ENCODE measurements at regions not wholly inside any gene's neighbourhood (a gene's known extent, or its start where the extent isn't known, plus 50 kb on each side); places are given as distances from the start of the nearest gene placed in this dataset.
"Not testable (repeated sequence)": the region's sequence is repeated elsewhere in the genome, so short reads cannot be mapped to it uniquely, and the experiment has no call there.

DNA sequence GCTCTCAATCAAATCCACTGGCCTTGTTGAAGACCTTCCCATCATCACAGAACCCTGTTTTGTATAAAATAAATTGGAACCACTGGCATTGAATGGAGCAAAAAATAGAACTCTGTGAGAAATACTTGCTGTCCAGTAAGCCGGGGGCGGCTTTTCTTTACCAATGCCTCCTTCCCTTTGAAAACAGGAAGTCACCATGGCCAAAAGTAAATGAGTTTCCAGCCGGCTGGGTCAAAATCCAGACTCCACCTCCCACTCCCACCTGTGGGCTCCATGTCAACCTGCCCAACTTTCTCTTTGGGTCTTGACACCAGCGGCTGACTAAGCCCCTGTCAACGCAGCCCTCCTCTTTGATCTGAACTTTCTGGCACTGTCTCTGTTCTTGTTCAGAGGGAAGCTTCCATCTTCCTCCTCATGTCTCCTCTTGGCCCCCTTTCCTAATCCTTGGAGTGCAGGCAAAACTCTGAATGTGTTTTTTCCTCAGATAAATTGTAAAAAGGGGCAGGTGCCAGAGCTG is 95.2 kb downstream of the TFAP2C start:
- no peak for DNase-seq (ENCODE audit: low spot score)

DNA sequence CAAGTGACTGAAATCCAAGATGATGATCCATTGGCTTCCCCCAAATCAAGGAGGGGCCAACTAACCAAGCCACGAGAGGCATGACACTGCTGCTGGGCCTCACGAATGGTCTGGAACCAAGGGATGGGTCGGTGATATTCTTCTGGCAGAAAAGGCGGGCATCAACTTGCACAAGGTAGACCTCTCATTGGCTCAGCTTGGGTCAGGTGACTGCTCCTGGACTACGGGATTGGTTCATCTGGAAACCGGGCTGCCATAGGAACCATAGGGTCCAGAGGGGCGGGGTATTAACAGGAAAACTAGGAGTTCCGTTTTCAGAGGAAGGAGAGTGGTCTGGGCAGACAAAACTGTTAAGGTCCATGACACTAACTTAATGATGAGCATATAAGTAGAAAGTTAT is 100.9 kb downstream of the TFAP2C start:
- DNase-seq (ENCODE audit: low spot score), result no peak

DNA sequence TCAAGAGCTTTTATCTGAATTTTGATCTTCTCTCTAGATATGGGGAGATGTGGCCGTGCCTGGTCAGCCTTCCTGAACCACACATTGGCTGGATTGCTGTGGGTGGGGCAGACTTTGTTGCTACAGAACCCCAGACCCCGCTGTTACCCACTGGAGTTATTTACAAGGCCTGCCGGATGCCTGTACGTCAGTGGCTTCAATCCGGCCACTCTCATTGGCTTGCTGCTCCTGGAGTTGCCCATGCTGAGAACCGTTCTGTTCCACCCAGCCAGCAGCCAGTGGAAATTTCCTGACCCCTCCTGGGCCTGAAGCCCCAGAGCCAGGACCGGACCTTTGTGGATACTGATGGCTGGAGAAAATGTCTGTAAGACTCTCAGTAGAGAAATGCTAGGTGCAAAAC is 101.9 kb downstream of the TFAP2C start:
- DNase-seq (ENCODE audit: low spot score), result no peak

DNA sequence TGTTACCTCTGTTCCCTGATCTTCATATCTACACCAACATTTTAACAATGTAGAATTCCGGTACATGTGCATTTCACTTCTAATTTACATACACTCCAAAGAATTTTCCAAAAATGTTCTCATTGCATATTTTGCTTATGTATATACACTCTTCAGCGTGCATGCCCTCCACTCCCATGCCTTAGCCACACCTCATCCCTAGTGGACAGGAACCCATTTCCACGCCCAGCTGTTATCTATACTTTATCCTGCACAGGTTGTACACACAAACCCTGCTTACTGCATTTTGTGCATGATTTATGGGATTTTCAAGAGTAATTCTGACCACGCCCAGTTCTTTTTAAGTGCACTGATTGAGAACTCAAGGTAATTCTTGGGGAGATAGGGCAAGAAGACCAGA is 102.4 kb downstream of the TFAP2C start:
- no peak for DNase-seq (ENCODE audit: low spot score)

DNA sequence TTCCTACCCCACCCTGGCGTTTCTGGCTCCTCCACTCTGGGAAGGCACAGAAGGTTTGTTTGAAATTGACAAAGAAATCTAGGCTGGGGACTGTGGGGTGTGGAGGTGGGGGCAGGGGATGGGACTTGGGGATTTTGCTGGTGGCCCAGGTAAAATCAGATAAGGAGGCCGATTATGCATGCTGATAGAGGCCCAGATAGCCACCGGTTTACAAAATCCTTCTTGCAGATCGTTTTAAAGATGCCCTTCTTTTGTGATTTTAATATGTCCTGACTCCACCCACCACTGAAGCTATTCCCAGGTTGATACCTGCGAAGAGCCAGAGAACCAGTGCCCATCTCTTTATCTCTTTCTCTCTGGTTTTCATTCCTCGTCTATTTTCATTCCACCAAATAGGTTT is 104.9 kb downstream of the TFAP2C start:
- DNase-seq (ENCODE audit: low spot score), result no peak

DNA sequence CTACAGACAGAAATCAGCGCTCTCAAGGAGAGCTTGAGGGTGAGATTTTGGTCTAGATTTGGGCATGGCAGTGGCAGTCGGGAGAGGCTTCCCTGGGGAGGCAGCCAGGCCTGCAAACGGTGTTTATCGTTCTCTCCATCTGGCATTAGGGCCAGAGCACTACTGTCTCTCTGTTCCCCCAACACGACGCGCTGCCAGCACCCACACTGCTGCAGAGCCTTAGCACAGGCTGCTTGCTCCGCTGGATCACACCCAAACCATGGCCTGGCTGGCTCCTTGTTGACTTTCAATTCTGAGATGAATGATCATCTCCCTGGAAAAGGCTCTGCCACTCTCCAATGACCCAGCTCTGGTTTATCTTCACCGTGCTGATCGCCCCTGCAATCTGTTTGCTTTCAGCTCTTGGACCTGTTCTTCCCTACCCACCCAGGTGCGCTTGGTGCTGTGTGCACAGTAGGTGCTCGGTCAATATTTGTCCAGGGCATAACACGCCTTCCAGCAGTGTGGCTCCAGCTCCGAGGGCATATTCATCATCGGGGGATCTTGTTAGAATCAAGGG is 106.1 kb downstream of the TFAP2C start:
- DNase-seq (ENCODE audit: low spot score), result no peak

DNA sequence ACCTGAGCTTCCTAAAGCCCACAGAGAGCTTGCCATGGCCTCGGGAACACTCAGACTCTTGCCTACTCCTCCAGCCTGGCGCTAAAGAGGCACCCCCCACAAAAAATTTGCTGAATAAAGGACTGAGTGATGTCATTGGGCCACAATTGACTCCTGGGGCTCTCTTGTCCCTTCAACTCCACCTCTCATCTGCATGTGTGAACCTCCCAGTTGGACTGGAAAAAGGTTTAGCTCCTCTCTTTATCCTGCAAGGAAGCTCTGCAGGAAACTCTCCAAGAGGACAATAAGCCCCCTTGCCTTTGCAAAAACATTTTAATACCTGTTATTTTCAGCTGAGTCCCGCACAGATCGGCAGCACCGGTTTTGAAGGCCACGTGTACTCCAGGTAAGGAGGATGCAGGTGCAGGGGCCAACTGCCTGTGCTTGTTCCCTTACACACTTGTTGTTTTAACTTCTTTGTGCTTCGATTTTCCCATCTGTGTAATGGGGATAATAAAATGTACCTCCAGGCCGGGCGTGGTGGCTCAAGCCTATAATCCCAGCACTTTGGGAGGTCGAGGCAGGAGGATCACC is 107.3 kb downstream of the TFAP2C start:
- no peak for DNase-seq (ENCODE audit: low spot score)

DNA sequence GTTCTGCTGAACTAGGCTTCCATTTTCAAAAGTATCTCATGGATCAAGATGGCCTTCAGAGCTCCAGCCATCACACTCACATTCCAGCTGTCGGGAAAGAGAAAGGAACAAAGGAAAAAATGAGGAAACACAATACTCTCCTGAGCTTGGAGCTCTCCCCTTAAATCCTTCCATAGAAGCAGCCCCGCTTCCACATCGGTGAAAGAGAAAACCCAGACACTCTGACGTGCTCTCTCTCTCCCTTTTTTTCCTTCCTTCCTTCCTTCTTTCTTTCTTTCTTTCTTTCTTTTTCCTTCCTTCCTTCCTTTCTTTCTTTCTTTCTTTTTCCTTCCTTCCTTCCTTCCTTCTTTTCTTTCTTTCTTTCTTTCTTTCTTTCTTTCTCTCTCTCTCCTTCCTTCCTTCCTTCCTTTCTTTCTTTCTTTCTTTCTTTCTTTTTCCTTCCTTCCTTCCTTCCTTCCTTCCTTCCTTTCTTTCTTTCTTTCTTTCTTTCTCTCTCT is 115.3 kb downstream of the TFAP2C start:
- not testable (repeated sequence) for DNase-seq (ENCODE audit: low spot score)

DNA sequence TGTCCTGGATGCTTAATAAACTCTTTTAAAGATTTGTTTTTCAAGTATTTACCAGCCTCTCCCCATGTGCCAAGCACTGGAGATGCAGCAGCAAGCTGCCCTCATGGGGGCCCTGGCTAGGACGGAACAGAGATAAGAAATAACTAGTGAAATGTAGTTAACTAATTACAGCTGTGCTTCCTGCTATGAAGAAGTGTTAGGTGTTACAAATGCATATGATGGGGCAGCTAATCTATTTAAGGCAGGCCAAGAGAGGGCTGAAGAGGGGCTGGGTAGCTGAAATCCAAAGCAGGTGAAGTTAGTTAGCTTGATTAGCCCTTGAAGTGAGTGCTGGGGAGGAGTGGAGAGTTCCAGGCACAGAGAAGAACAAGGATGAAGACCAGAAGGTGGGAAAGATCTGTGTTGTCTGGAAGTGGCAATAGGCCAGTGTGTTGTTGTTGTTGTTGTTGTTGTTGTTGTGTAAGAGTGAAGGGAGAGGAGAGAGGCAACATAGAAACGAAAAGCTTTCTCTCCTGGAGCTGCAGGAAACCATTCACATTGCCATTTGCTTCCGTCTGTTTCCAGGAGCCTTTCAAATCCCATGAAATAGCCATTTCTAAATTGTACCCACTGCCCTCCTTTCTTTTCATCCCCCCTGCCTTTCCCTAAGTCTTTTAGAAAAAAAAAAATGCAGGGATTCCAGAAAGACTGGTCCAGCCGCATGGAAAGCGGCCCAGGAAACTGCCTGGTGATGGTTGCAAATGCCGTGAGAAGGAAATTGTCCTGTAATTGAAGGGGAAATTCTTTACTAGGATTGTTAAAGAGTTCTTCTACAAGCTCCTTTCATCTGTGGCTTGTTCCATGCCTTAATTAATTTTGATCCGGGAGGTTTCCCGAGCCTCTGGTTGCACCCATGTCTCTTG is 119.6 kb downstream of the TFAP2C start:
- no peak for DNase-seq (ENCODE audit: low spot score)

DNA sequence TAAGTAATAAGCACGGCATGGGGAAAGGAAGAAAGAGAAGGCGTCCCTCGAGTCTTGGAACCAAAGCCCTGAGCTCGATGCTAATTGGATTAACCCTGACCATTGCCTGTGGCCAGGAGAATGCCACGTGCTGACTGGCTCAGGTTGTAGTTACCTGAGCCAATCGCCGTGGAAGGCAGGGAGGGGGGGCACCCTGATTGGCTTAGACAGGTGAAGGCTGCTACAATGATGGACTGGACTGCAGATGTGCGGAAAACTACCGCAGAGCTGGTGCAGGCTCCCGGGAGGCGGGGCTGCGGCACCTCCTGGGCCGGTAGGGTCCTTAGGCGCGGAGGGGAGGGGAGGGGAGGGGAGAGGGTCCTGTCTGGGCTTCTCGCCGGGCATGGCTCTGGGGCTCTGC is 121.3 kb downstream of the TFAP2C start:
- no peak for DNase-seq (ENCODE audit: low spot score)

DNA sequence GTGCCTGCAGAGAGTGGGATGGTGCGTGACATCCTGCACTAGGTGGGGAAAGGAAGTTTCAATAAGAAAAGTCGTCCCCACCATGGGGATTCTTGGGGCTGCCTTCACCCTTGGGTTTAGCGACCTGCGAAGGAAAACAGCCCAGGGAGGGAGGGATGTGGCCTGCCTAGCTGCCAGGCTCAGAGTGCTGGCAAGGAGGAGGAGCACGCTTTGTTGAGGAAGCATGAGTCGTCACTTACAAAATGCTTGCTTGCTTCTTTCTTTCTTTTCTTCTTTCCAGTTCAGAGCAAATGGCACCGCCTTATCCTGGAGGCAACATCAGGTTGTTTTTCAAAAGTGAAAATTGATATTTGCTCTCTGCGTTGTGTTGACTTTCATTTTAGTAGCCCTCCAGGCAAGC is 123.2 kb downstream of the TFAP2C start:
- no peak for DNase-seq (ENCODE audit: low spot score)

DNA sequence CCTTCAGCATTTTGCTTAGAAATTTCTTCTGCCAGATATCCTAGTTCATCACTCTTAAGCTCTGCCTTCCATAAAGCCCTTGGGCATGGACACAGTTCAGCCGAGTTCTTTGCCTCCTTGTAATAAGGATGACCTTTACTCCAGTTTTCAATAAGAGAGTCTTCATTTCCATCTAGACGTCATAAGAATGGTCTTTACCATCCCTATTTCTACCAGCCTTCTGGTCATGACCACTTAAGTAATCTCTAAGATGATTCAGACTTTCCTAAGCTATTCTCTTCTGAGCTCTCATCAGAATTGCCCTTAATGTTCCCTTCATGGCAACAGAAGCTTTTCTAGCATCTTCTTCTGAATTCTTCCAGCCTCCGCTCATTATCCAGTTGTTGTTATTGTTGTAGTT is 126.1 kb downstream of the TFAP2C start:
- DNase-seq (ENCODE audit: low spot score), result no peak

DNA sequence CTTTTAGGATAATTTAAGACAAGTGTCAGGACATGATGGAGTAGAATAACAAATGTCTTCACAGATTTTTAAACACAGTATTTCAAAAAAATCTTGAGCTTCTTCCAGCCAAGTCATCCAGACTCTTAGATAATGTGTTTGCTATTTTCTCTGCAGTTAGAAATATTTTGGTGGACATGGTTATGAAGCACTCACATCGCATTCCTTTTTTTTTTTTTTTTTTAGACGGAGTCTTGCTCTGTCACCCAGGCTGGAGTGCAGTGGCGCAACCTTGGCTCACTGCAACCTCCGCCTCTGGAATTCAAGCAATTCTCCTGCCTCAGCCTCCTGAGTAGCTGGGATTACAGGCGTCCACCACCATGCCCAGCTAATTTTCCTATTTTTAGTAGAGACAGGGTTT is 127.6 kb downstream of the TFAP2C start:
- not testable (repeated sequence) for DNase-seq (ENCODE audit: low spot score)

DNA sequence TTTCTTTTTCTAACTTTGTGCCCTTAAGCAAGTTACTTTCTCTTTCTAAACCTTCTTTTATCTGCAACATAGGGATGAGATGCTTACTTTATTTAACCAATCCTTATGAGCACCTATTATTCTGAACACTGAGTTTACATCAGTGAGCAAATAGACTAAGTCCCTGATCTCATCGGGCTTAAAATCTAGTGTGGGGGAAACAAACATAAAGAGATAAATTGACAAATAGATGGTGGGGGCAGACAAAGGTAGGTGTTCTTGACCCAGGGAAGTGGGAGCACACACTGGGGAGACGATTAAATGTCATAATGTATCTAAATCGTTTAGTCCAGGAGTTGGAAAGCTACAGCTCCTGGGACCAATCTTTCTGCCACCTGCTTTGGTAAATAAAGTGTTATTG is 129.6 kb downstream of the TFAP2C start:
- DNase-seq (ENCODE audit: low spot score), result no peak

DNA sequence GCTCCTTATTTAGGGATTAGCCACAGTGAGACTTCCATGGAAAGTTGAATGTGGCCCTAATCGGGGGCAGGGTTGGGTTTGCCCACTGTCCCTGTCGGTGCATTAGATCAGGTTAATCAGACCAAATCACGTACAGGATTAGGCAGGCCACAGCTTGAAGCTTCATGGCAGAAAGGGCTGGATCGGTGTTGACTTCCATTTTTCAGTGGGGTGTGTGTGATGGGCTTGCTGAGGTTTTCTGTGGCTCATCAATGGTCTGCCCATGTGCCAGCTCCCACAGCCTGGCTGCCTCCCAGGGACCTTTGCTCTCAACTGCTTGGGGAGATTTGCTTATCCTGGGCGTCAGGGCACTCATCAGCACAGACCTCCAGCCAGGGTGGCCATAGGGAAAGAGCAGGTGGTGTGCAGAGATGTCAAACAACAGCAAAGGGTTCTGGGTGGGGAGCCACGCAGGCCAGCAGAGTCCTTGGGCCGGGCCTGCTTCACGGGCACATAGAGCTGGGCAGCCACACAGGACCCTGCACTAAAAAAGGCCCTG is 130.7 kb downstream of the TFAP2C start:
- no peak for DNase-seq (ENCODE audit: low spot score)

DNA sequence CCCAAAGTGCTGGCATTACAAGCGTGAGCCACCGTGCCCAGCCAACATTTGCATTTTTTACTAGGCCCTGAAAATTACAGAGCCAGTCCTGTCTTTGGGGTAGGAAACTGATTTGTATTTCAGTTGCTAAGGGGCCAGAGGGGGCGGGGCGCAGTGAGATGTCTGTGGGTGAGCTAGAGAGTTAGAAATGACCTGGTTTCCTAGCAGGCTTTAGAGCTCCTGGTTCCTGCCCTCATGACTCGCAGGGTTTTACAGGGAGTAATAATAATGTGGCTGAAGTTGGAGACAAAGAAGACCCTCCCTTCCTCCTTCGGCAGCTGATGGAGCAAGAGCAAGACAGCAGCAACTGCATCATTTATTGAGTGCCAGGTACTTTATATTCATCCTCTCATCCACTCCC is 131.5 kb downstream of the TFAP2C start:
- DNase-seq (ENCODE audit: low spot score), result no peak

DNA sequence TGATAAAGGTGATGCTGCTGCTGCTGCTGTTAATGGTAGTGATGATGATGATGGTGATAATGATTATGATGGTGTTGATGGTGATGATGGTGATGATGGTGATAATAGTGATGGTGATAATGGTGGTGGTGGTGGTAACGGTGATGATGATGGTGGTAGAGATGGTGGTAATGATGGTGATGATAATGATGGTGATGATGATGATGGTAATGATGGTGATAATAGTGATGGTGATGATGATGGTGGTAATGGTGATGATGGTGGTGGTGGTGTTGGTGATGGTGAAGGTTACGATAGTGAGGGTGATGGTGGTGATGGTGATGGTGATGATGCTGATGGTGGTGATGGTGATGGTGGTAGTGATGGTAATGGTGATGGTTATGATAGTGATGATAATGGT is 132.3 kb downstream of the TFAP2C start:
- no peak for DNase-seq (ENCODE audit: low spot score)

DNA sequence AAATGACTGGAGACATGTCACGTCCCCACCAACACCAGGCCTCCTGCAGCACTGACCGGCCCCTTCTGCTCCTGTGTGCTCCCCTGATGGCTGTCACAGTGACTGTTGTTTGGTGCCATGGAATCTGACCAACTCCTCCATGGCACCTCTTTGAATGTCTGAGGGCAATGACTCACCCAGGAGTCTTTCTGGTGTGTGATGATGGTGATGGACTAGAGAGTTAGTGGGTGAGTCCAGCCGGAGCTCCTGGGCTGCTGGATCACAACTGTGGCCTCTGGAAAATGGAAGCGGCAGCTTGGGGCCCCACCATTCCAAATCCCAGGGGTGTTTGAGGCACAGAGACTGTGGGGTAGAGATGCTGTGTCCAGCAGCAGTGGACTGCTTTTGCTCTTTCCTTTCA is 133.3 kb downstream of the TFAP2C start:
- no peak for DNase-seq (ENCODE audit: low spot score)

DNA sequence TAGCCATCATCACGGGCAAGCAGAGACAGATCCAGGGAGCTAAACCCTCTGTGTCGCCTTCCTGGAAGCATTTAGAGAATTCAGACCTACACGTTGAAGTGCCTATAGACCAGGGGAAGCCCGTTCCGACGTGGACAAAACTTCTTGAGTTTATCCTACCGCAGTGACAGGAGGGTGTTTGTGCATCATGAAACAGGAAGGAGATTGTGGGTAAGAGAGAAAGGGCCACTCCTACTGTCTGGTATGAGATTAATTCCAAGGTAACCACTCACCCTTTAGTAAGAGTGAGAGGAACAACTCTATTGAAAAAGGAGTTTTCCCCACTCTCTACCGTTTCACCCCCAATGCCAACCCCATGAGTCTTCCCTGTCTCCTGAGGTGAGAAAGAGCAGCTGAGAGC is 133.7 kb downstream of the TFAP2C start:
- no peak for DNase-seq (ENCODE audit: low spot score)

DNA sequence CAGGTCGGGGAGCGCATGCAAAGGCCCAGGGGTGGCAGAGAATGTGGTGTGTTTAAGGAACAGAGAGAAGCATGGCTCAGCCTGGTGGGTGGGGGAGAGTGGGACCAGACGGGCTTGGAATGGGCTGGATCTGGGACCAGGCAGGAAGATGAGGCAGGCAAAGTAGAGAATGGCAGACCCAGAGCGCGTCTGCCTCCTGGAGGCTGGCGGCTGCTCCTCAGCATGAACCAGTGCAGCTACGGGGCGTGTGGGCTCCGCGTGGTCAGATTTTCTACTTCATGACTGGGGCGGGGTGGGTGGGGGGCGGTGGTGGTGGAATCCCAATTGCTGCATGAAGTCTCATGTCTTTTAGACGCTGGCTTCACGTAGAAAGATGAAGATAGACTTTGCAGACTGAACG is 135.6 kb downstream of the TFAP2C start:
- no peak for DNase-seq (ENCODE audit: low spot score)

DNA sequence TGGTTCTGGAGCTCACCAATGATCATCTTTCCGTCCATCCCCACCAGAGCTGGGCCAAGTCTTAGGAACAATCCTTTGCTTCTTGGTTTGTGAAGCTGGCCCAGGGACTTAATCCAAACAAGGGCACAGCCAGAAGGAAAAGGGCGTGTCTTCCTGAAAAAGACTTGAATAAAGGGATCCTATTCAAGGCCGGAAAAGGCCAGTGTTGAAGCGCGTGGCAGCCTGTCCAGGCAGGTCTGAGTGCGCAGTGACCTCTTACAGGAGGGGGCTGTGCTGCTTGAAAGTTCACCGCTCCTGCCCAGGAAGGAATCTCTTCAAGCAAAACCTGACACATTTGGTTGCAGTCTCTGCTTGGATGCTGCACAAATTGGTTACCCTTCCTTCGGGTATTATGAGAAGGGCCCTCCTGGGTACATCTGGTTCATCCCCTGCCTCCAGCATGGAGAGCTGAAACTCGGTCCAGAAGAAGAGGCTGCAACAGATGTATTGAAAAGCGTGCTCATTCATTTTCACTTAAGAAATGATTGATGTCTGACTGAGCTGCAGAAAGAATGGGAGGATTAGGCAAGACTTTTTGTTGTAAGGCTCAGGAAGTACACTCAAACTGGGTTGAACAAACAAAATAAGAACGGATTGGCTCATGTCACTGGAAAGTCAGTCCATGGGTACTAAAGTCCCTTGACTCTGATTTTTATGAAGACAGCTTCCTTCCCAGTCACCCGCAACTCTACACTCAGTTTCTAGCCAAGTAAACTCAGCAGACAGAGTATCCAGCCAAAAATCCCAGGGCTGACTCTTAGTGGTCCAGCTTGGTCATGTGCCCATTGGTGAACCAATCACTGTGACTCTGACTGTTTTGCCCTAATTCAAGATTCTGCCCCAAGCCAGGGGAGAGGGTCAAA is 136.3 kb downstream of the TFAP2C start:
- DNase-seq (ENCODE audit: low spot score), result no peak

DNA sequence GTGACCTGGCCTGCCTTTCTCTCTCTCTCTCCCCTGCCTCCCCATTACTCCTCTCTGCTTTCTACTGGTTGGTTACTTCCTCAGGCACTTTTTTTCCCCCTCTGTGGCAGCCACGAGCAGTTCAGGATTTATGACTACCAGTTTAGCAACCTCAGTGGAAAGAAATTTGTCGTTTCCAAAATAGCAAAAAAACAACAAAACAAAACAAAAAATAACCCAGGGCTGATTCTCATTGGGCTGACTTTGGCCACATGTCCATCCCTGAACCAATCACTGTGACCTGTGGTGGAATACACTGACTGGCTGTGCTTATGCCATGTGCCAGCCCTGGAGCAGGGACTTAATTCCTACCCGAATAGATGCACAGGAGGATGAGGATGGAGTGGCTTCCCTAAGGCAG is 137.4 kb downstream of the TFAP2C start:
- DNase-seq (ENCODE audit: low spot score), result no peak

All from AG08396 (cell line).